ENCODE measurements at regions not wholly inside any gene's neighbourhood (a gene's known extent, or its start where the extent isn't known, plus 50 kb on each side); places are given as distances from the start of the nearest gene placed in this dataset.
"Not testable (repeated sequence)": the region's sequence is repeated elsewhere in the genome, so short reads cannot be mapped to it uniquely, and the experiment has no call there.

GRCh38 chr5:143922718-143923117 lies 110.8 kb downstream of the HMHB1 start:
- no peak for DNase-seq (ENCODE audit: low read depth, low spot score)
- Histone ChIP-seq H3K27me3 (ENCODE audit: control insufficient read depth, insufficient read depth, low read length) (no peaks in the 10 kb centered on the region), H3K4me3 (ENCODE audit: low read depth, low read length) (no peak overlapping the region), H3K27ac (ENCODE audit: low read depth, low read length) (no peak overlapping the region), H3K9me3 (ENCODE audit: control insufficient read depth, insufficient read depth, low read length) (no peaks in the 10 kb centered on the region)
- ChIA-PET CTCF (interaction anchor here (1.6 kb wide), 1 partner anchor 220 kb away, joined by 5 read pairs; no protein-coding TSS in a partner anchor), POLR2A (no interaction called here)
- TF ChIP-seq, protein P1, sequence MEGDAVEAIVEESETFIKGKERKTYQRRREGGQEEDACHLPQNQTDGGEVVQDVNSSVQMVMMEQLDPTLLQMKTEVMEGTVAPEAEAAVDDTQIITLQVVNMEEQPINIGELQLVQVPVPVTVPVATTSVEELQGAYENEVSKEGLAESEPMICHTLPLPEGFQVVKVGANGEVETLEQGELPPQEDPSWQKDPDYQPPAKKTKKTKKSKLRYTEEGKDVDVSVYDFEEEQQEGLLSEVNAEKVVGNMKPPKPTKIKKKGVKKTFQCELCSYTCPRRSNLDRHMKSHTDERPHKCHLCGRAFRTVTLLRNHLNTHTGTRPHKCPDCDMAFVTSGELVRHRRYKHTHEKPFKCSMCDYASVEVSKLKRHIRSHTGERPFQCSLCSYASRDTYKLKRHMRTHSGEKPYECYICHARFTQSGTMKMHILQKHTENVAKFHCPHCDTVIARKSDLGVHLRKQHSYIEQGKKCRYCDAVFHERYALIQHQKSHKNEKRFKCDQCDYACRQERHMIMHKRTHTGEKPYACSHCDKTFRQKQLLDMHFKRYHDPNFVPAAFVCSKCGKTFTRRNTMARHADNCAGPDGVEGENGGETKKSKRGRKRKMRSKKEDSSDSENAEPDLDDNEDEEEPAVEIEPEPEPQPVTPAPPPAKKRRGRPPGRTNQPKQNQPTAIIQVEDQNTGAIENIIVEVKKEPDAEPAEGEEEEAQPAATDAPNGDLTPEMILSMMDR (IDR thresholded peaks at IDR 0.05; ENCODE audit: low read depth, low read length): no peak

DNA sequence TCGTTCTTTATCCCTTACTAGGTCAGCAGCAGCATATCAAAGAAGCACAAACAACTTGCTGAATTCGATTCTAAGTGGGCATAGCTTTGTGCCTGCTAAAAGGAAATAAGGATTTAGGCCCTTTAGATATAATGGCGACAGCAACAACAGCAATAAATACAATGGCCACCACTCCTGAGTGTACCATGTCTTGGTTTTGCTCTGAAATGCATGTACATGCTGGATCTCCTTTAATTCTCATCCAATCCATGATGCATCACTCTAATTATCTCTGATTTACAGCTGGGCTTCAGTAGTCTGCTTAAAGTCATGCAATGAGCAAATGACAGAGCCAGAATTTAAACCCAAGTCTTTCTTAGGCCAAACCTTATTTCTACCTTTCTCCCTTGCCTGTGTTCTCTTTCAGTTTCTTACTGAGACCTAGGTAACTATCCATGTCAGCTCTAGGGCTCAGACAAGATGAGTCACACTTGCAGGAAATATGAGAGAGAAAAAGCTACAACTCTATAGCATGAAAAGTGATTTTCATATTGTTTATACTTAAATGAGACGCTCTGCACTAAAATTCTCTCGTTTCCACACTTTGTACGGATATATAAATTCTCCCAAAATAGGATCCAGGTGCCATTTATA lies 111.8 kb downstream of the HMHB1 start:
- ChIA-PET CTCF (interaction anchor here (1.6 kb wide), 1 partner anchor 219 kb away, joined by 5 read pairs; no protein-coding TSS in a partner anchor), POLR2A (interaction anchor here (0.8 kb wide), 1 partner anchor 10 kb away, joined by 3 read pairs; no protein-coding TSS in a partner anchor)
- no peaks in the 10 kb centered on the region for H3K9me3 ChIP-seq (ENCODE audit: control insufficient read depth, insufficient read depth, low read length)
- no peak overlapping the region for H3K27ac ChIP-seq (ENCODE audit: low read depth, low read length)
- DNase-seq (ENCODE audit: low read depth, low spot score): no peak
- no peak overlapping the region for H3K4me3 ChIP-seq (ENCODE audit: low read depth, low read length)
- TF ChIP-seq, protein P1 (IDR thresholded peaks at IDR 0.05; ENCODE audit: low read depth, low read length): no peak
- no peaks in the 10 kb centered on the region for H3K27me3 ChIP-seq (ENCODE audit: control insufficient read depth, insufficient read depth, low read length)

DNA sequence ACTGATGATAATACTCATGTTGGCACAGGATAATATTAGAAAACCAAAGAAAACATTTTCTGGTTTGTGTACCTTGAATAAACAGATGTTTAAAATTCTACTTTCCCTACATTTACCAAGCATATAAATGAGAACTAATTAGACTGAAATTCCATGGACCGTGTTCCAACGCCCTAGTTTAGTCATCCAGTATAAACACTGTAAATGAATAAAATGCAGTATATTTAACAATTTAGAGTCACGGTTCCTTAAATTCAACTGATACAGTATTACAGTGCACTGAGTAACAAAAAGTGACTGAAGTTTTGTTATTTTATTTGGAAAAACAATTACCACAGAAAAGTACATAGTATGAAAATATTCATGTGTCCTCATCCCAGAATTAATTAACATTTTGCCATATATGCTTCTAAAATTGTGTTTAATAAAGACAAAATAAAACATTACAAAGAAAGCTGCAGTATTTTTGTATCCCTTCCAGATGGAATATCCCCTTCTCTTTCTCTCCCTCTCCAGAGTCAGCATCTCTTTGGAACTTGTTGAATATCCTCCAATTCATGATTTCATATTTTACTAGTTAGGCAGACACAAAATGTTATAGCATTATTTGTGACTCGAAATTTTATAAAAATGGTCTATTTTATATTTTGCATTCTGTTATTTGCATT lies 112.5 kb downstream of the HMHB1 start:
- no peak overlapping the region for H3K4me3 ChIP-seq (ENCODE audit: low read depth, low read length)
- no peak overlapping the region for H3K27ac ChIP-seq (ENCODE audit: low read depth, low read length)
- no peaks in the 10 kb centered on the region for H3K27me3 ChIP-seq (ENCODE audit: control insufficient read depth, insufficient read depth, low read length)
- TF ChIP-seq, protein P1 (IDR thresholded peaks at IDR 0.05; ENCODE audit: low read depth, low read length): no peak
- ChIA-PET CTCF (interaction anchor here (1.6 kb wide), 1 partner anchor 218 kb away, joined by 5 read pairs; no protein-coding TSS in a partner anchor), POLR2A (no interaction called here)
- no peaks in the 10 kb centered on the region; the same call in 1 of the 2 replicates for H3K9me3 ChIP-seq (ENCODE audit: control insufficient read depth, insufficient read depth, low read length)
- no peak for DNase-seq (ENCODE audit: low read depth, low spot score)

GRCh38 chr5:143924979-143925325 lies 113.0 kb downstream of the HMHB1 start:
- H3K4me3 ChIP-seq (ENCODE audit: low read depth, low read length); POLR2A ChIA-PET; CTCF ChIA-PET; DNase-seq (ENCODE audit: low read depth, low spot score); H3K27me3 ChIP-seq (ENCODE audit: control insufficient read depth, insufficient read depth, low read length); H3K27ac ChIP-seq (ENCODE audit: low read depth, low read length); H3K9me3 ChIP-seq (ENCODE audit: control insufficient read depth, insufficient read depth, low read length): not testable (repeated sequence)

- ChIA-PET CTCF (no interaction called here), POLR2A (no interaction called here)
- Histone ChIP-seq H3K4me3 (ENCODE audit: low read depth, low read length) (no peak overlapping the region), H3K9me3 (ENCODE audit: control insufficient read depth, insufficient read depth, low read length) (no peaks in the 10 kb centered on the region; the same call in 1 of the 2 replicates), H3K27ac (ENCODE audit: low read depth, low read length) (no peak overlapping the region), H3K27me3 (ENCODE audit: control insufficient read depth, insufficient read depth, low read length) (no peaks in the 10 kb centered on the region)
- TF ChIP-seq, protein P1 (IDR thresholded peaks at IDR 0.05; ENCODE audit: low read depth, low read length): no peak
- DNase-seq (ENCODE audit: low read depth, low spot score): no peak
These were observed 117.5 kb downstream of the HMHB1 start for GRCh38 chr5:143929486-143929885.

Measured in AG04450 (cell line).